Breast epithelium (tissue), 3 donors: ENCODE measurements at regions not wholly inside any gene's neighbourhood (a gene's known extent, or its start where the extent isn't known, plus 50 kb on each side); places are given as distances from the start of the nearest gene placed in this dataset.

ENCODE experiments used
- CTCF ChIP-seq, 3 donors: fragments of 450-650 bp; IDR thresholded peaks; one replicate each; pipeline ENCODE4 v1.5.1; 2016 to 2017; ENCODE audit warnings: antibody characterized with exemption in 3 of 3, mild to moderate bottlenecking in 3 of 3, moderate library complexity in 3 of 3
- POLR2AphosphoS5 ChIP-seq, 3 donors: sonication (generic); formaldehyde crosslinking; IDR thresholded peaks; one replicate each; pipeline ENCODE4 v1.6.1; 2017; ENCODE audit warnings: antibody characterized with exemption in 3 of 3

- TF ChIP-seq CTCF (IDR thresholded peaks at IDR 0.05) (no peak), POLR2AphosphoS5 (IDR thresholded peaks at IDR 0.05) (no peak)
Observed at GRCh38 chr10:78961760-78962159, 107.0 kb upstream of the ZMIZ1 start.
